ENCODE measurements at regions not wholly inside any gene's neighbourhood (a gene's known extent, or its start where the extent isn't known, plus 50 kb on each side); places are given as distances from the start of the nearest gene placed in this dataset.

GRCh38 chr7:14973712-14974428 is 71.3 kb upstream of the DGKB start:
- in situ Hi-C loops (cut with HindIII; ENCODE audit: extremely low pct_ligation_motif_present, low pct_unique_long_range_greater_than_20kb) (no loop called here), intact Hi-C loops (cut with micrococcal nuclease; ENCODE audit: unreplicated experiment) (no loop called here)
- H3K27me3 ChIP-seq (ENCODE audit: control insufficient read depth in 1 of 2, insufficient read depth in 2 of 2, low read length in 2 of 2): no peaks in the 10 kb centered on the region
- H3K9ac ChIP-seq (ENCODE audit: insufficient read depth, low read depth, low read length): no peak overlapping the region
- H3K4me3 ChIP-seq (replicated peaks in 1 of 3; ENCODE audit: insufficient read depth in 1 of 3, low read depth in 2 of 3, low read length in 3 of 3): no peak overlapping the region
- 18% methylated on average over 3 of the region's 3 CpGs for WGBS (ENCODE audit: low lambda C conversion rate)
- no TSS peak for BruUV-seq (replicated peaks)
- no peaks in the 10 kb centered on the region for H4K20me1 ChIP-seq (ENCODE audit: insufficient read depth, low read length)
- no peak overlapping the region for H2AFZ ChIP-seq (ENCODE audit: low read length)
- no peak for FAIRE-seq
- H3K79me2 ChIP-seq (ENCODE audit: insufficient read depth, low read length): no peaks in the 10 kb centered on the region
- no peak overlapping the region for H3K27ac ChIP-seq (ENCODE audit: extremely low read length, insufficient read depth, low read length)
- ChIA-PET CTCF (ENCODE audit: low intra/inter-chr PET ratio, low total read pairs) (no interaction called here), POLR2A (no interaction called here)
- no peaks in the 10 kb centered on the region for H3K36me3 ChIP-seq (replicated peaks in 1 of 2; ENCODE audit: control insufficient read depth in 1 of 2, insufficient read depth in 2 of 2, low read length in 2 of 2)
- ATAC-seq: no peak
- no peak for DNase-seq (ENCODE audit: low spot score)
- H3K9me3 ChIP-seq (ENCODE audit: low read length): peaks cover 5% of the 10 kb centered on the region; the same call in 1 of the 2 replicates
- H3K4me1 ChIP-seq (ENCODE audit: insufficient read depth, low read length): no peaks in the 10 kb centered on the region
- H3K4me2 ChIP-seq (ENCODE audit: low read depth, low read length): no peak overlapping the region
- TF ChIP-seq EED (CRISPR knock-in tag; IDR thresholded peaks at IDR 0.05) (no peak), TMF1 (CRISPR knock-in tag; IDR thresholded peaks at IDR 0.05; ENCODE audit: low read depth) (no peak), ZNF136 (CRISPR knock-in tag; IDR thresholded peaks at IDR 0.05; ENCODE audit: low read depth) (no peak), MYC (CRISPR knock-in tag; IDR thresholded peaks at IDR 0.05; ENCODE audit: borderline replicate concordance) (no peak), CBX1 (IDR thresholded peaks at IDR 0.05; ENCODE audit: low read depth) (no peak), ZNF382 (CRISPR knock-in tag; IDR thresholded peaks at IDR 0.05; ENCODE audit: borderline replicate concordance) (no peak), HMGXB4 (CRISPR knock-in tag; IDR thresholded peaks at IDR 0.05; ENCODE audit: borderline replicate concordance in 1 of 2, low read depth in 1 of 2) (no peak), SNRNP70 (IDR thresholded peaks at IDR 0.05; ENCODE audit: low read depth, low read length) (no peak), SATB2 (CRISPR knock-in tag; IDR thresholded peaks at IDR 0.05) (no peak), ZNF260 (CRISPR knock-in tag; IDR thresholded peaks at IDR 0.05; ENCODE audit: borderline replicate concordance, low read depth) (no peak), ZNF577 (CRISPR knock-in tag; IDR thresholded peaks at IDR 0.05; ENCODE audit: borderline replicate concordance, low read depth) (no peak), IKZF5 (CRISPR knock-in tag; IDR thresholded peaks at IDR 0.05) (no peak)
- TF ChIP-seq, protein P1, sequence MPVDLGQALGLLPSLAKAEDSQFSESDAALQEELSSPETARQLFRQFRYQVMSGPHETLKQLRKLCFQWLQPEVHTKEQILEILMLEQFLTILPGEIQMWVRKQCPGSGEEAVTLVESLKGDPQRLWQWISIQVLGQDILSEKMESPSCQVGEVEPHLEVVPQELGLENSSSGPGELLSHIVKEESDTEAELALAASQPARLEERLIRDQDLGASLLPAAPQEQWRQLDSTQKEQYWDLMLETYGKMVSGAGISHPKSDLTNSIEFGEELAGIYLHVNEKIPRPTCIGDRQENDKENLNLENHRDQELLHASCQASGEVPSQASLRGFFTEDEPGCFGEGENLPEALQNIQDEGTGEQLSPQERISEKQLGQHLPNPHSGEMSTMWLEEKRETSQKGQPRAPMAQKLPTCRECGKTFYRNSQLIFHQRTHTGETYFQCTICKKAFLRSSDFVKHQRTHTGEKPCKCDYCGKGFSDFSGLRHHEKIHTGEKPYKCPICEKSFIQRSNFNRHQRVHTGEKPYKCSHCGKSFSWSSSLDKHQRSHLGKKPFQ (CRISPR knock-in tag; IDR thresholded peaks at IDR 0.05; ENCODE audit: insufficient replicate concordance): no peak
- TF ChIP-seq, protein P2, sequence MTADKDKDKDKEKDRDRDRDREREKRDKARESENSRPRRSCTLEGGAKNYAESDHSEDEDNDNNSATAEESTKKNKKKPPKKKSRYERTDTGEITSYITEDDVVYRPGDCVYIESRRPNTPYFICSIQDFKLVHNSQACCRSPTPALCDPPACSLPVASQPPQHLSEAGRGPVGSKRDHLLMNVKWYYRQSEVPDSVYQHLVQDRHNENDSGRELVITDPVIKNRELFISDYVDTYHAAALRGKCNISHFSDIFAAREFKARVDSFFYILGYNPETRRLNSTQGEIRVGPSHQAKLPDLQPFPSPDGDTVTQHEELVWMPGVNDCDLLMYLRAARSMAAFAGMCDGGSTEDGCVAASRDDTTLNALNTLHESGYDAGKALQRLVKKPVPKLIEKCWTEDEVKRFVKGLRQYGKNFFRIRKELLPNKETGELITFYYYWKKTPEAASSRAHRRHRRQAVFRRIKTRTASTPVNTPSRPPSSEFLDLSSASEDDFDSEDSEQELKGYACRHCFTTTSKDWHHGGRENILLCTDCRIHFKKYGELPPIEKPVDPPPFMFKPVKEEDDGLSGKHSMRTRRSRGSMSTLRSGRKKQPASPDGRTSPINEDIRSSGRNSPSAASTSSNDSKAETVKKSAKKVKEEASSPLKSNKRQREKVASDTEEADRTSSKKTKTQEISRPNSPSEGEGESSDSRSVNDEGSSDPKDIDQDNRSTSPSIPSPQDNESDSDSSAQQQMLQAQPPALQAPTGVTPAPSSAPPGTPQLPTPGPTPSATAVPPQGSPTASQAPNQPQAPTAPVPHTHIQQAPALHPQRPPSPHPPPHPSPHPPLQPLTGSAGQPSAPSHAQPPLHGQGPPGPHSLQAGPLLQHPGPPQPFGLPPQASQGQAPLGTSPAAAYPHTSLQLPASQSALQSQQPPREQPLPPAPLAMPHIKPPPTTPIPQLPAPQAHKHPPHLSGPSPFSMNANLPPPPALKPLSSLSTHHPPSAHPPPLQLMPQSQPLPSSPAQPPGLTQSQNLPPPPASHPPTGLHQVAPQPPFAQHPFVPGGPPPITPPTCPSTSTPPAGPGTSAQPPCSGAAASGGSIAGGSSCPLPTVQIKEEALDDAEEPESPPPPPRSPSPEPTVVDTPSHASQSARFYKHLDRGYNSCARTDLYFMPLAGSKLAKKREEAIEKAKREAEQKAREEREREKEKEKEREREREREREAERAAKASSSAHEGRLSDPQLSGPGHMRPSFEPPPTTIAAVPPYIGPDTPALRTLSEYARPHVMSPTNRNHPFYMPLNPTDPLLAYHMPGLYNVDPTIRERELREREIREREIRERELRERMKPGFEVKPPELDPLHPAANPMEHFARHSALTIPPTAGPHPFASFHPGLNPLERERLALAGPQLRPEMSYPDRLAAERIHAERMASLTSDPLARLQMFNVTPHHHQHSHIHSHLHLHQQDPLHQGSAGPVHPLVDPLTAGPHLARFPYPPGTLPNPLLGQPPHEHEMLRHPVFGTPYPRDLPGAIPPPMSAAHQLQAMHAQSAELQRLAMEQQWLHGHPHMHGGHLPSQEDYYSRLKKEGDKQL (CRISPR knock-in tag; IDR thresholded peaks at IDR 0.05; ENCODE audit: low read depth): no peak

All from HepG2 (cell line).